MCF 10A (cell line): ENCODE measurements at regions not wholly inside any gene's neighbourhood (a gene's known extent, or its start where the extent isn't known, plus 50 kb on each side); places are given as distances from the start of the nearest gene placed in this dataset.

Source experiments
- BruUV-seq: library from RNA; stranded (reverse); fragments of 400-500 nt; replicated peaks from 2 replicates; lab custom pipeline; 2021; lab: Mats Ljungman, UMichigan
- CTCF ChIA-PET: fragments of 300-600 bp; sonication (Branson Sonifier 250); formaldehyde crosslinking; extraction: SDS; loops from one replicate; lab custom pipeline; 2021; ENCODE audit warnings: antibody characterized with exemption, inconsistent platforms; lab: Yijun Ruan, JAX
- POLR2A ChIA-PET: fragments of 300-600, 350-650 bp; sonication (Branson Sonifier 250); formaldehyde crosslinking; extraction: SDS; loops from one replicate; lab custom pipeline; 2020; ENCODE audit warnings: antibody characterized with exemption, inconsistent platforms; lab: Yijun Ruan, JAX
- DNase-seq: peaks from one replicate; pipeline ENCODE4 v3.0.0-alpha.2; 2018; ENCODE audit not compliant: unreplicated experiment
- H3K27ac Mint-ChIP-seq: one replicate; pipeline ENCODE4 v1.8.0; 2022; ENCODE audit warnings: mild to moderate bottlenecking, low read depth, mixed read lengths; ENCODE audit not compliant: unreplicated experiment
- H3K27me3 Mint-ChIP-seq: one replicate; pipeline ENCODE4 v1.8.0; 2022; ENCODE audit warnings: mixed read lengths; ENCODE audit not compliant: insufficient read depth, unreplicated experiment
- H3K36me3 Mint-ChIP-seq: one replicate; pipeline ENCODE4 v1.8.0; 2022; ENCODE audit warnings: mild to moderate bottlenecking, moderate library complexity, mixed read lengths; ENCODE audit not compliant: insufficient read depth, unreplicated experiment
- H3K4me1 Mint-ChIP-seq: one replicate; pipeline ENCODE4 v1.8.0; 2022; ENCODE audit warnings: mixed read lengths; ENCODE audit not compliant: insufficient read depth, unreplicated experiment
- H3K4me3 Mint-ChIP-seq: one replicate; pipeline ENCODE4 v1.8.0; 2022; ENCODE audit warnings: mild to moderate bottlenecking, moderate library complexity, mixed read lengths; ENCODE audit not compliant: unreplicated experiment
- H3K9me3 Mint-ChIP-seq: one replicate; pipeline ENCODE4 v1.8.0; 2022; ENCODE audit warnings: mixed read lengths; ENCODE audit not compliant: unreplicated experiment
- intact Hi-C: fragments of 100-400 bp; cut with micrococcal nuclease; formaldehyde crosslinking; loops from 2 replicates; pipeline ENCODE4 v1.14.1; 2022
- TF ChIP-seq, protein P1 (sequence below): fragments of 200-600 bp; IDR thresholded peaks from one replicate; pipeline ENCODE4 v1.8.0; 2022; ENCODE audit warnings: antibody characterized with exemption, mild to moderate bottlenecking; ENCODE audit not compliant: unreplicated experiment

DNA sequence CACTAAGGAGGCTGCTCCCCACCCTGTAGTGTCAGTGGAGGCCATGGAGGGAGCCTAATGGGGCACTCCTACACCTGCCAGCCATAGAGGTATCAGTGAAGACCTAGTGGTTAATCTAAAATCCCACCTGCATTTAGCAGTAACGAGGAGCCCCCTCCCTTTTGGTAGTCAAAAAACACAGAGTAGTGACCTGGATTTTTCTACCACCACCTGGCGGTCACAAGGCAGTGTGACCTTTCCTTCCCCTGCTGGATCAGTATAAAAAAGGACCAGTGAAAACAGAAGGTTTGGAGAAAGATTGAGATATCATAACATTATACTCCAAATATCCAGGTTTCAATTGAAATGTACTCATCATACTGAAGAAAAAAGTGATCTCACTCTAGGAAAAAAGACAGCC, 241.2 kb downstream of the PYDC2 start:
- no peaks in the 10 kb centered on the region for H3K36me3 Mint-ChIP-seq
- intact Hi-C loops: no loop called here
- no peak for DNase-seq
- no peaks in the 10 kb centered on the region for H3K4me1 Mint-ChIP-seq
- ChIA-PET POLR2A (no interaction called here), CTCF (no interaction called here)
- H3K9me3 Mint-ChIP-seq: peaks cover 16% of the 10 kb centered on the region
- no peak overlapping the region for H3K27ac Mint-ChIP-seq
- TF ChIP-seq, protein P1, sequence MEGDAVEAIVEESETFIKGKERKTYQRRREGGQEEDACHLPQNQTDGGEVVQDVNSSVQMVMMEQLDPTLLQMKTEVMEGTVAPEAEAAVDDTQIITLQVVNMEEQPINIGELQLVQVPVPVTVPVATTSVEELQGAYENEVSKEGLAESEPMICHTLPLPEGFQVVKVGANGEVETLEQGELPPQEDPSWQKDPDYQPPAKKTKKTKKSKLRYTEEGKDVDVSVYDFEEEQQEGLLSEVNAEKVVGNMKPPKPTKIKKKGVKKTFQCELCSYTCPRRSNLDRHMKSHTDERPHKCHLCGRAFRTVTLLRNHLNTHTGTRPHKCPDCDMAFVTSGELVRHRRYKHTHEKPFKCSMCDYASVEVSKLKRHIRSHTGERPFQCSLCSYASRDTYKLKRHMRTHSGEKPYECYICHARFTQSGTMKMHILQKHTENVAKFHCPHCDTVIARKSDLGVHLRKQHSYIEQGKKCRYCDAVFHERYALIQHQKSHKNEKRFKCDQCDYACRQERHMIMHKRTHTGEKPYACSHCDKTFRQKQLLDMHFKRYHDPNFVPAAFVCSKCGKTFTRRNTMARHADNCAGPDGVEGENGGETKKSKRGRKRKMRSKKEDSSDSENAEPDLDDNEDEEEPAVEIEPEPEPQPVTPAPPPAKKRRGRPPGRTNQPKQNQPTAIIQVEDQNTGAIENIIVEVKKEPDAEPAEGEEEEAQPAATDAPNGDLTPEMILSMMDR: no peak
- BruUV-seq: no TSS peak
- H3K4me3 Mint-ChIP-seq: no peak overlapping the region
- no peaks in the 10 kb centered on the region for H3K27me3 Mint-ChIP-seq

DNA sequence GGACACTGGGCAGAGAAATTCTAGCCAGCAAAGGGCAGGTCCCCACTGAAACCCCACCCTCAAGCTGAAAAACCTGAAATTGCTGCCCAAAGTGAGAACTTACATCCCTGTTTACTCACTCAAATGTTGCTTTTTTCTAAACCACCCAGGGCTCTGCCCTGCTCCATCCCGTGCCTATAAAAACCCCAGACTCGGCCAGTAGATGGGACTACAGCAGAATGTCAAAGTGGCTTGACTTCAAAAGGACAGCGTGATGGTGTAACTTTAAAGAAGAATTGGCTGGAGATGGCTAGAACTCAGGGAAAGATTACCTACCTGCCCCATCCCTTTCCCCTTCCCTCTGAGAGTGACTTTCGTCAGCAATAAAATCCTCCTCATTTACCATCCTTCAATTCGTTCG, 246.9 kb downstream of the PYDC2 start:
- Mint-ChIP-seq H3K9me3 (peaks cover 5% of the 10 kb centered on the region), H3K27me3 (no peaks in the 10 kb centered on the region), H3K36me3 (no peaks in the 10 kb centered on the region), H3K27ac (no peak overlapping the region), H3K4me3 (no peak overlapping the region), H3K4me1 (no peaks in the 10 kb centered on the region)
- ChIA-PET CTCF (no interaction called here), POLR2A (no interaction called here)
- TF ChIP-seq, protein P1: no peak
- DNase-seq: no peak
- intact Hi-C loops: no loop called here
- BruUV-seq: no TSS peak

DNA sequence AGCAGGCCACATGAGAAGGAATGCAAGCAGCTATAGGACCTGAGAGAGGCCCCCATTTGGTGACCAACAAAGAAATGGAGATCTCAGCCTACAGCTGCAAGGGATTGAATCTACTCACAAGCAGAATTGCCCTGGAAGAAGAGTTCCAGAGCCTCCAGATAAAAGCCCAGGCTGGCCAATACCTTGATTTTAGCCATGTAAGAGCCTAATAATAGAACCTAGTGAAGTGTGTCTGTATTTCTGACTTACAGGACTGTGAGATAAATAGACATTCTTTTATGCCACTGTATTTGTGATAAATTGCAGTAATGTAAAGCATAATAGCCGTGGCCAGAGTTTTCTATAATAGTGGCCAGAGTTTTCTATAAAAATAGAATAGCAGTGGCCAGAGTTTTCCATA, 254.6 kb downstream of the PYDC2 start:
- H3K4me3 Mint-ChIP-seq: no peak overlapping the region
- peaks cover 9% of the 10 kb centered on the region for H3K4me1 Mint-ChIP-seq
- BruUV-seq: no TSS peak
- TF ChIP-seq, protein P1: no peak
- no peaks in the 10 kb centered on the region for H3K9me3 Mint-ChIP-seq
- POLR2A ChIA-PET: interaction anchor here (0.7 kb wide), 1 partner anchor 43 kb away, joined by 3 read pairs; no protein-coding TSS in a partner anchor
- H3K27ac Mint-ChIP-seq: no peak overlapping the region
- H3K27me3 Mint-ChIP-seq: no peaks in the 10 kb centered on the region
- no peaks in the 10 kb centered on the region for H3K36me3 Mint-ChIP-seq
- intact Hi-C loops: no loop called here
- no peak for DNase-seq
- CTCF ChIA-PET: interaction anchor here (0.5 kb wide), 1 partner anchor 414 kb away, joined by 3 read pairs; no protein-coding TSS in a partner anchor

DNA sequence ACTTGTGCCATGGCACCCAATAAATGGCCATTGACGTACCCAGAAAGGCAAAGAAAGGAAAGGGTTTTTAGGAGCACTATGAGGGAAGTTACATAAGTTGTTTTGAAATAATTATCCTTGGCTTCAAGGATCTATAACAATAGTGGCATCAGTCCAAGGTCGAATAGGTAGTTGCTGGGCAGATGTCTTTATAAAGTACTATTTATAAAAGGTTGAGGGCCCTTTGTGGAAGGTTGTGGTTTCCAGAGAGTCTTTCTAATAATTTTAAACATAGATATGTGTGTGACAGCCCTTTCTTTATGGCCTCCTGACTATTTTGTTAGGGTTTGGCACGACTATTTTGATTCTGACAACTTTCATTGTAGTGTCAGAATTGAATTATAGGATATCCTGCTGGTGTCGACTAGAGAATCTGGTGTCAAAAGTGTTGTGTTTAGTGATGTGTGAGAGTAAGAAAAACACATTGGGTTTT, 260.5 kb downstream of the PYDC2 start:
- TF ChIP-seq, protein P1: no peak
- no TSS peak for BruUV-seq
- Mint-ChIP-seq H3K9me3 (no peaks in the 10 kb centered on the region), H3K4me1 (peaks cover 5% of the 10 kb centered on the region), H3K4me3 (no peak overlapping the region), H3K27me3 (no peaks in the 10 kb centered on the region), H3K27ac (no peak overlapping the region), H3K36me3 (no peaks in the 10 kb centered on the region)
- peak; percentile 54 for DNase-seq
- intact Hi-C loops: no loop called here
- ChIA-PET CTCF (no interaction called here), POLR2A (no interaction called here)
